Activated CD4-positive, CD25-positive, alpha-beta regulatory T cell treated with anti-CD3 and anti-CD28 coated beads, Interleukin-2, amount 50 U/mL, for 16 hours (primary cell): ENCODE measurements at regions not wholly inside any gene's neighbourhood (a gene's known extent, or its start where the extent isn't known, plus 50 kb on each side); places are given as distances from the start of the nearest gene placed in this dataset.
"Not testable (repeated sequence)": the region's sequence is repeated elsewhere in the genome, so short reads cannot be mapped to it uniquely, and the experiment has no call there.

Source experiments
- DNase-seq: peaks from one replicate; pipeline ENCODE4 v3.0.0-alpha.2; 2020; ENCODE audit warnings: low read depth, low spot score

DNA sequence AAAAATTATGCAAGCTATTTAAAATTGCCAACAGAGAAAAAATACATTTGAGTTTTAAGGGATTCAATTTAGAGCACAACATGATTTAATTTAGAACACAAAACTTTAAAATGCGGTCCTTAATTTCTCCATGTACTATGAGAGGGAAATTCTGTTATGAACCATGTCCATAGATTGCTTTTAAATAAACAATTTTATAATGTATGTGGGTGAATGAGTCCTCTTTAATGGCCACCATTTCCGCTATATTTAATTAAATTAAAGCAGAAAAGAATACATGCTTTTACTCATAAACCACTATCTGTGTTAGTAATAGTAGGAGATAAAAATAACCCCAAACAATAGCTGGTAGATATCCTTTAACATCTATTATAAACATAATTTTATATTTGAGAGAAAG is 914.6 kb downstream of the LTN1 start:
- DNase-seq: no peak

DNA sequence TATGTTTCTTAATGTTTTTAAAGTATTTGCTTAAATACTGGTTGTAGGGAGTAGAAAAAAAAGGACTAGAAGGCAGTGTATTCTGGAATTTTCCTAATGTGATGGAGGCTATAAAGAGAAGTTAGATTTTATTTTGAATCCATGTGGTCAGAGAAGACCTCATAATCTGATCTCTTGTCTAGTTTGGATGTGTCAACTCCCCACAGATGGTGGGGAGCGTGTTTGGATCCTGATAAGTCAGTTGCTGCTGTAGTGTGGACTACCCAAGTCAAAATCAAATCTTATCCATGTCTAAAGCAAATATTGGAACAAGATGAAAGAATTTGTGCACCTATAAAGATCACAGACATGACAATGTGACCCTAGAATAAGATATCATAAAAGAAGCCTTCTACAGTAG is 918.0 kb downstream of the LTN1 start:
- DNase-seq: no peak

DNA sequence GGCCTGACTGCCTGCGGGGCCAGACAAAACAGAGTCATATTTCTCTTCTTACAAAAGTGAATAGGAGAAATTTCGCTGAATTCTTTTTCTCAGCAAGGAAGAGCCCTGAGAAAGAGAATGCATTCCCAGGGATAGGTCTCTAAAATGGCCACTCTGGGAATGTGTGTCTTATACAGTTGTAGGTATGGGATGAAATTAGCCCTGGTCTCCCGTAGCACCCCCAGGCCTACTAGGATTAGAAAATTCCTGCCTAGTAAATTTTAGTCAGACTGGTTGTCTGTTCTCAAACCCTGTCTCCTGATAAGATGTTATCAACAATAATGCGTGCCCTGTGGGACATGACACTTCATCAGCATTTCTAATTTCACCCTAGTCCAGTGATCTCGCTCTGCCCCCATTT is 920.1 kb downstream of the LTN1 start:
- no peak for DNase-seq

DNA sequence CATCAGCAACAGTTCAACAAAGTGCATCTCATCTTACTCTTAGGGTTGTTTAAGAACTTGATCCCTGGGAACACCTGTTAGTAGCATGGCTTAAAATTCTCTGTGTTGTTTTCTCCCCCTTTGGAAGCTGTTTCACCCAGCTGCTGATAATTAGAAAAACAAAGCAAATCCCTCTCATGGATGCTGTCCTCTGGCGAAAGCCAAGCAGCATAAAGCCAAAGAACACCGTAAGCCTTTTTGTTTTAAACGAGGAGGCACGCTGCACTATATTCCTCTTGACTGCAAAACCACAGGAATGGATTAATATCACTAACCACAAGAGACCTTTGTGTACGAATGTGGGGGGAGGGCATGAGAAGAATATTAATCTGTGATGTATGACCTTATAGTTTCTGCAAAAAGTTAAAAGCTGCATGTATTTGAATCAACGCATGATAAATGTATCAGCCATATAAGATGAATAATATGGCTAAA is 923.2 kb downstream of the LTN1 start:
- no peak for DNase-seq

GRCh38 chr21:28068455-28069358 is 924.0 kb downstream of the LTN1 start:
- DNase-seq: no peak

GRCh38 chr21:28066596-28067387 is 925.9 kb downstream of the LTN1 start:
- no peak for DNase-seq

DNA sequence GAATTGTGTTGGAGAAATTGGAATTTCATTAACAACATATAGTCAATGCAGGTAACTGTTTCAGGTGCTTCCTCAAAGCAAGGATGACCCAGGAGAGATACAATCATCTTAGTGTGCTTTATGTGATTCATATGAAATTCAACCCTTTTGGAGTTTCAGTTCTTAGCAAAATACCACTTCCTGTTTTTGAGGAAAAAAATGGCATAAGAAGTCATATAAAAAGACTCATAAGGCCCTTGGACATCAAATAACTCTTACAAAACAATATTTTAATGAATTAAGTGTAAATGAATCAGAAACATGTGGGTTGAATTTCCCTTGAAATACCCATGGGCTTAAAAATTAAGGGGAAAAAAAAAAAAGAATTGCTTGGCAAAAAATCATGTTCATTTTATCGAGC is 926.6 kb downstream of the LTN1 start:
- DNase-seq: no peak

- no peak for DNase-seq
These were observed 929.1 kb downstream of the LTN1 start for GRCh38 chr21:28063241-28064216.

GRCh38 chr21:28052956-28053355 is 939.7 kb downstream of the LTN1 start:
- not testable (repeated sequence) for DNase-seq

DNA sequence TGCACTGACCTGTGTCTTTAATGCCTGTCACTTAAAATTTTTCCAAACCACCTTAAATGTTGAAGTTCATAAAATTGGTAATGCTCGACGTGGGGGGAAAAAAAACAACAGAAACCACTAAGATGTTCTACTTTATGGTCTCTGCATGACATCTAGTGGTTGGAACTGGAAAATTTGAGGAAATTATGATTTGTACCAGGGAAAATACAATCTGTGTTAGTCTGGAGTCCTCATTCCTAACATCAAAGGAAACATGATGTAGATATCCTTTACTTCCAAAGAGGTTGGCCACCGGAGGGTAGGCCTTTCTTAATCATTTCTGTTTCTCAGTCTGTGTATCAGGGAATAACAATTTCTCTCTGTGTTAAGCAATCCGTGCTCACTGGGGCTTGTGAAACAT is 941.0 kb downstream of the LTN1 start:
- DNase-seq: not testable (repeated sequence)

- DNase-seq: not testable (repeated sequence)
These were observed 957.0 kb downstream of the LTN1 start for GRCh38 chr21:28035692-28036091.

DNA sequence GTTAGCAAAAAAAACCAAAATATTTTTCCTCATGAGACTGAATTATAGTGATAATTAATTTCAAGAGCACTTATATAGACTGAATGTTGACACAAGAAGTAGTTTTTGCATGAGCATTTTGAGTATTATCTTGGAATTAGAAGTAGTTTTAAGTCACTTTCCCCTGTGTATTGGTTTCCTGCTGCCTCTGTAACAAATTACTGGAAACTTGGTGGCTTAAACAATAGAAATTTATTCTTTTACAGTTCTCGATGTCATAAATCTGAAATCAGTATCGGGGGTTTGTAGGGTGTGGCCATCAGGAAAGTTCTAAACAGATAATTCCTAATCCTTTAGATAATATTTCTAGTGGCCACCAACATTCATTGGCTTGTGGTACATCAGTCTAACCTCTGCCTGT is 957.8 kb downstream of the LTN1 start:
- DNase-seq: not testable (repeated sequence)

DNA sequence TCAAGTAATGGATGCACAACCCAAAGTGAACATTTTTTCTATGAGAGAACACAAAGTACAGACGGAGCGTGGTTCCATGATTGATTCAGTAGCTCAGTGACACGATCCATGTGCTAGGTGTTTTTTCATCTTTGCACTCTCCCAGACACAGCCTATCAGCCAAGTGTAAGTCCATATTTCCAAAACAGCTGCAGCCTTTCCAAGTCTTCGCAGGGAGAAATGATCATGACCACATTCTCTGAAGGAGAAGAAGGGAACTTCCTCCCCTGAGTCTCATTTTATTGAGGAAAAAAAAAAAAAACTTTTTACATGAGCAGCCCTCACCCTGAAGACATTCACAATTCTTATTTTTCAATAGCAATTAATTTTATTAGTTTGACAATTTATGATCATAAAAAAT is 958.3 kb downstream of the LTN1 start:
- DNase-seq: not testable (repeated sequence)

DNA sequence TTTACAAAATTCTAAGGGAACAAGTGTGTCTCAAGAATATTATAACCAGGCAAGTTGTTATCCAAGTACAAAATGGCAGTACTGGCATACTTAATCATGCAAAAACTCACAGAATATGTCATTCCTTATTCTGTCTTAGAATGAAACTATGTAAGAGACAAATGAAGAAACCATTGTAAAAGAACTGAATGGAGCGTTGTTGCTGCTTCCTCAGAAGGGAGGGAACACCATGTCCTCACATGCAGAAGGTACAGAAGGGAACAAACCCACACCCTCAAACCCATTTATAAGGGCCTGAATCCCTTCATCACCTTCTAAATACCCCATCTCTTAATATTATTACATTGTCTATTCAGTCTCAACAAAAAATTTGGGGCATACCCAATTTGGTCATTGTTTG is 960.0 kb downstream of the LTN1 start:
- DNase-seq: not testable (repeated sequence)

DNA sequence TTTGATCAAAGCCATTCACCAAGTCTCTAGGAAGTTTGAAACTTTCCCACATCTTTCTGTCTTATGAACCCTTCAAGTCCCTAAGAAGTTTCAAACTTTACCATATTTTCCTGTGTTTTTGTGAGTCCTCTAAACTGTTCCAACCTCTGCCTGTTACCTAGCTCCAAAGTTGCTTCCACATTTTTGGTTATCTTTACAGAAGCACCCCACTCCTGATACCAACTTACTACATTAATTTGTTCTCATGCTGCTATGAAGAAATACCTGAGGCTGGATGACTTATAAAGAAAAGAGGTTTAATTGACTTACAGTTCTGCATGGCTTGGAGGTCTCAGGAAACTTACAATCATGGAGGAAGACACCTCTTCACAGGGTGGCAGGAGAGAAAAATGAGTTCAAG is 961.6 kb downstream of the LTN1 start:
- not testable (repeated sequence) for DNase-seq

- no peak for DNase-seq
These were observed 967.6 kb downstream of the LTN1 start for GRCh38 chr21:28025111-28025510.

GRCh38 chr21:28018741-28019669 is 973.7 kb downstream of the LTN1 start:
- DNase-seq: no peak

- DNase-seq: no peak
These were observed 974.5 kb downstream of the LTN1 start for GRCh38 chr21:28018213-28018612.

- DNase-seq: no peak
These were observed 976.1 kb downstream of the LTN1 start for GRCh38 chr21:28016571-28016970.

- not testable (repeated sequence) for DNase-seq
These were observed 979.6 kb downstream of the LTN1 start for GRCh38 chr21:28013123-28013522.
